ENCODE measurements at regions not wholly inside any gene's neighbourhood (a gene's known extent, or its start where the extent isn't known, plus 50 kb on each side); places are given as distances from the start of the nearest gene placed in this dataset.

DNA sequence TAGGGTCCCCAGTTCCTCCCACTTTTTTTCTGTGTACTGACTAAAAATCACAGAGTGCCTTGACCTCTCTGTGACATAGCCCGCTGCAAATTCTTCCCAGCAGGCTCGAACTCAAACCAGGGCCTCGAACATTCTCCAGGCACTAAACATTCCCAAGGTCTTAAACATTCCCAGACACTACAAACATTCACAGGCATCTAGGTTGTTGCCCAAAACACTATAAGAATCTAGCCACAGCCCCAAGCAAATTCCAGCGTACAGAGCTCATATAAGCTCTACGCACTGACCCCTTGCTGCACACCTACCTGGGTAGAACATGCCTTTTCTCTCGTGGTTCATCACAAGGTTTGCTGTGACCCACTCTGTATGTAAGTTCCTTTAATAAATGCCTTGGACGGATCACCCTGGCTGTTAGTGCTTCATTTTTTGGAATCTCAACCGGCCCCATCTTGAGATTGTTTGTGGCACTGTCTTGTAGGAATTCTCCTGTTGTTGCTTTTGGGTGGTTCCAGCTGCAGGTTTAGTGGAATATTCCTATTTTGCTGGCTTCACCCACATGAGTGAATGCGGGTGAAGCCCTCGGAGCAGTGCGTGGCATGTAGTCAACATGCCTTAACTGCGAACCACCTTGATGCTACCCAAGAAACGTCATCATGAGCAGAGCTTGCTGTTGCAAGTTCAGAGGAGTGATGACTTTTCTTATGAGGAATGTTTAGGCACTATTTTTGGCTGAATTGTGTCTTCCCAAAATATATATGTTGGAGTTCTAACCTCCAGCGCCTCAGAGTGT lies 230.0 kb downstream of the HS3ST1 start:
- H3K23me2 ChIP-seq (ENCODE audit: low read depth, low read length): no peaks in the 10 kb centered on the region
- ChIA-PET CTCF (ENCODE audit: partially characterized antibody) (no interaction called here), POLR2A (ENCODE audit: partially characterized antibody) (no interaction called here)
- H3K79me1 ChIP-seq (ENCODE audit: low read depth, low read length): no peaks in the 10 kb centered on the region
- no peak overlapping the region for H4K5ac ChIP-seq (ENCODE audit: insufficient read length, low read depth, low read length)
- no peak overlapping the region for H3K18ac ChIP-seq (ENCODE audit: extremely low read depth, low read length)
- H3K9me3 ChIP-seq (ENCODE audit: insufficient read depth in 2 of 2, low read depth in 1 of 2, low read length in 1 of 2): no peaks in the 10 kb centered on the region
- no peak overlapping the region for H2BK120ac ChIP-seq (replicated peaks; ENCODE audit: low read depth, low read length)
- no peak overlapping the region for H2AK5ac ChIP-seq (ENCODE audit: low read depth, low read length)
- no peaks in the 10 kb centered on the region for H3K36me3 ChIP-seq (ENCODE audit: control insufficient read depth in 2 of 4, insufficient read depth in 4 of 4, low read length in 3 of 4)
- H2BK12ac ChIP-seq (ENCODE audit: low read depth, low read length): no peak overlapping the region
- H4K20me1 ChIP-seq (replicated peaks in 1 of 2; ENCODE audit: control insufficient read depth in 1 of 2, insufficient read depth in 2 of 2, low read length in 2 of 2): no peaks in the 10 kb centered on the region
- no peak overlapping the region for H3K23ac ChIP-seq (ENCODE audit: insufficient read length)
- H3K4me2 ChIP-seq (ENCODE audit: insufficient read depth in 1 of 2, low read depth in 2 of 2, low read length in 2 of 2): no peak overlapping the region
- no peak overlapping the region for H2BK20ac ChIP-seq (ENCODE audit: low read length)
- H3K79me2 ChIP-seq (ENCODE audit: control insufficient read depth in 1 of 2, insufficient read depth in 2 of 2, low read length in 2 of 2): no peaks in the 10 kb centered on the region
- H2BK5ac ChIP-seq (ENCODE audit: low read depth, low read length): no peak overlapping the region
- no peak overlapping the region for H3K4me3 ChIP-seq (ENCODE audit: extremely low read depth in 1 of 4, insufficient read depth in 2 of 4, low read depth in 3 of 4, low read length in 4 of 4)
- H2BK15ac ChIP-seq (ENCODE audit: low read length): no peak overlapping the region
- H3K27ac ChIP-seq (ENCODE audit: low read depth, low read length): no peak overlapping the region
- H3K27me3 ChIP-seq (replicated peaks in 1 of 4; ENCODE audit: control insufficient read depth in 3 of 4, extremely low read depth in 1 of 4, insufficient read depth in 3 of 4, low read length in 3 of 4): no peaks in the 10 kb centered on the region
- no peak overlapping the region for H4K8ac ChIP-seq (ENCODE audit: extremely low read depth, insufficient read depth, low read length)
- H3K4ac ChIP-seq (replicated peaks; ENCODE audit: insufficient read length, low read depth, low read length): no peak overlapping the region
- no peak overlapping the region for H3K56ac ChIP-seq (replicated peaks; ENCODE audit: insufficient read length, low read depth, low read length)
- no peaks in the 10 kb centered on the region for H3K4me1 ChIP-seq (replicated peaks in 1 of 4; ENCODE audit: control insufficient read depth in 3 of 4, insufficient read depth in 4 of 4, low read length in 3 of 4)
- FAIRE-seq (no peak), DNase-seq (ENCODE audit: low read depth in 1 of 2, low spot score in 2 of 2) (no peak)
- H3K14ac ChIP-seq (ENCODE audit: insufficient read length): no peak overlapping the region
- no peak overlapping the region for H2AFZ ChIP-seq (ENCODE audit: low read length)
- H4K91ac ChIP-seq (replicated peaks; ENCODE audit: insufficient read length, low read length): no peak overlapping the region
- no peak overlapping the region for H3K9ac ChIP-seq (replicated peaks in 1 of 4; ENCODE audit: extremely low read depth in 1 of 4, low read depth in 3 of 4, low read length in 3 of 4)
- WGBS, 2 experiments (ENCODE audit: extremely low coverage in 1 of 2, insufficient coverage in 1 of 2, insufficient read length in 1 of 2, insufficient replicate concordance in 2 of 2, low coverage in 1 of 2, low lambda C conversion rate in 2 of 2, missing lambda C conversion rate in 1 of 2): 94% methylated on average over 14 of the region's 14 CpGs; no CpG with 5 or more reads in 1 of the 2 experiments
- TF ChIP-seq TCF12 (IDR thresholded peaks at IDR 0.05; ENCODE audit: low read depth, low read length) (no peak), GTF2F1 (IDR thresholded peaks at IDR 0.05; ENCODE audit: borderline replicate concordance, low read depth, low read length) (no peak), RAD21 (IDR thresholded peaks at IDR 0.05 in 1 of 2, conservative IDR thresholded peaks at IDR 0.05 in 1 of 2; ENCODE audit: low read depth in 2 of 2, low read length in 2 of 2) (no peak), ZNF274 (IDR thresholded peaks at IDR 0.05; ENCODE audit: borderline replicate concordance, extremely low read depth, low read length) (no peak), NRF1 (IDR thresholded peaks at IDR 0.05; ENCODE audit: low read depth, low read length) (no peak), SP2 (IDR thresholded peaks at IDR 0.05; ENCODE audit: low read length) (no peak), BACH1 (IDR thresholded peaks at IDR 0.05; ENCODE audit: low read length) (no peak), SIRT6 (IDR thresholded peaks at IDR 0.05; ENCODE audit: low read length) (no peak), CBX8 (IDR thresholded peaks at IDR 0.05; ENCODE audit: borderline replicate concordance, low read depth, low read length) (no peak), RBBP5 (IDR thresholded peaks at IDR 0.05; ENCODE audit: borderline replicate concordance, low read depth, low read length) (no peak)
- TF ChIP-seq, protein P1, sequence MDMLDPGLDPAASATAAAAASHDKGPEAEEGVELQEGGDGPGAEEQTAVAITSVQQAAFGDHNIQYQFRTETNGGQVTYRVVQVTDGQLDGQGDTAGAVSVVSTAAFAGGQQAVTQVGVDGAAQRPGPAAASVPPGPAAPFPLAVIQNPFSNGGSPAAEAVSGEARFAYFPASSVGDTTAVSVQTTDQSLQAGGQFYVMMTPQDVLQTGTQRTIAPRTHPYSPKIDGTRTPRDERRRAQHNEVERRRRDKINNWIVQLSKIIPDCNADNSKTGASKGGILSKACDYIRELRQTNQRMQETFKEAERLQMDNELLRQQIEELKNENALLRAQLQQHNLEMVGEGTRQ (IDR thresholded peaks at IDR 0.05; ENCODE audit: low read length): no peak
- TF ChIP-seq, protein P2, sequence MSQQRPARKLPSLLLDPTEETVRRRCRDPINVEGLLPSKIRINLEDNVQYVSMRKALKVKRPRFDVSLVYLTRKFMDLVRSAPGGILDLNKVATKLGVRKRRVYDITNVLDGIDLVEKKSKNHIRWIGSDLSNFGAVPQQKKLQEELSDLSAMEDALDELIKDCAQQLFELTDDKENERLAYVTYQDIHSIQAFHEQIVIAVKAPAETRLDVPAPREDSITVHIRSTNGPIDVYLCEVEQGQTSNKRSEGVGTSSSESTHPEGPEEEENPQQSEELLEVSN (IDR thresholded peaks at IDR 0.05): no peak

Measured in H1 (cell line).